Osteocyte (in vitro differentiated cells): ENCODE measurements at regions not wholly inside any gene's neighbourhood (a gene's known extent, or its start where the extent isn't known, plus 50 kb on each side); places are given as distances from the start of the nearest gene placed in this dataset.
A peak's percentile ranks its signal among the peaks of the same experiment; 100 is the strongest.

Experiments used
- DNase-seq: peaks from one replicate; pipeline ENCODE4 v3.0.0; 2021; ENCODE audit warnings: mixed read lengths; ENCODE audit not compliant: unreplicated experiment; ENCODE audit errors: extremely low spot score
- H3K27ac Mint-ChIP-seq: one replicate; pipeline ENCODE4 v1.8.0; 2021; ENCODE audit warnings: mild to moderate bottlenecking, mixed read lengths; ENCODE audit not compliant: unreplicated experiment
- H3K27me3 Mint-ChIP-seq: one replicate; pipeline ENCODE4 v1.8.0; 2021; ENCODE audit warnings: mixed read lengths; ENCODE audit not compliant: unreplicated experiment
- H3K36me3 Mint-ChIP-seq: one replicate; pipeline ENCODE4 v1.8.0; 2021; ENCODE audit warnings: mixed read lengths; ENCODE audit not compliant: unreplicated experiment
- H3K4me1 Mint-ChIP-seq: one replicate; pipeline ENCODE4 v1.8.0; 2021; ENCODE audit warnings: mixed read lengths; ENCODE audit not compliant: unreplicated experiment
- H3K4me3 Mint-ChIP-seq: one replicate; pipeline ENCODE4 v1.8.0; 2021; ENCODE audit warnings: mild to moderate bottlenecking, moderate library complexity, mixed read lengths; ENCODE audit not compliant: unreplicated experiment
- H3K9me3 Mint-ChIP-seq: one replicate; pipeline ENCODE4 v1.8.0; 2021; ENCODE audit warnings: mixed read lengths; ENCODE audit not compliant: unreplicated experiment
- CTCF ChIP-seq: fragments of 200-600 bp; sonication (generic); IDR thresholded peaks from 2 replicates; pipeline ENCODE4 v1.5.0; 2021; ENCODE audit warnings: antibody characterized with exemption, mild to moderate bottlenecking, moderate library complexity

GRCh38 chr3:175983379-175983778 is 1124.2 kb downstream of the NAALADL2 start:
- DNase-seq, result no peak
- Mint-ChIP-seq H3K27ac (peak overlapping the region; percentile 12), H3K4me3 (no peak overlapping the region), H3K4me1 (peaks cover 23% of the 10 kb centered on the region), H3K36me3 (peaks cover 6% of the 10 kb centered on the region), H3K27me3 (no peaks in the 10 kb centered on the region), H3K9me3 (peaks cover 23% of the 10 kb centered on the region)
- TF ChIP-seq CTCF, result no peak

DNA sequence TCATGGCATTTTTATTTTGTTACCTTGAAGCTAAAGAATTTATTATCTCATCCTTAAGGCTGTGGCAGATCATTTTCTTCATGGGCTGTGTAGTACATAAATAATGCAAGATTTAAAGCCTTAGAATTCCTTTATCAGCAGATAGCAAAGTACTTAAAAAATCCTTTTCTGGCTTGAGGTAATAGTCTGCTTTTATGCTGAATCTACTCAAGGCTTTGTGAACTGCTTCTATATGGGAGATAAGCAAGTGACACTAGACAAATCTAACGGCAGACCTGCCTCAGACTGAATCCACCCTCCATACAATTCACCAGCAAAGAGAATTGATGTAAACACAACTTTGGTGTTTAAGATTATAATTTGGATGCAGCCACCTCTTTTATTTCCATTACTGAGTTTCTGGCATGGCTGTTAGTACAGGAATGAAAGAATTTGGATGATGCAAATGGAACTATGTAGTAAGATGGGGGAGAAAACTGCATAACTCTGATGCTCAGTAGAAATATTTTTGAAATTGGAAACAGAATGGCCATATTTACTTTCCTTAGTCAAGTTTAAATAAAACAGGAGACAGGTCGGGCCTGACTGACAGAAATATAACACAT is 1121.5 kb downstream of the NAALADL2 start:
- no peaks in the 10 kb centered on the region for H3K27me3 Mint-ChIP-seq
- peak overlapping the region; percentile 20 for H3K27ac Mint-ChIP-seq
- no peak for DNase-seq
- no peak overlapping the region for H3K4me3 Mint-ChIP-seq
- no peaks in the 10 kb centered on the region for H3K36me3 Mint-ChIP-seq
- H3K9me3 Mint-ChIP-seq, result no peaks in the 10 kb centered on the region
- TF ChIP-seq CTCF, result no peak
- peaks cover 18% of the 10 kb centered on the region for H3K4me1 Mint-ChIP-seq

GRCh38 chr3:175977968-175978752 is 1119.0 kb downstream of the NAALADL2 start:
- H3K27ac Mint-ChIP-seq, result no peak overlapping the region
- no peak for TF ChIP-seq CTCF

GRCh38 chr3:175969456-175969855 is 1110.3 kb downstream of the NAALADL2 start:
- no peak overlapping the region for H3K27ac Mint-ChIP-seq
- H3K4me1 Mint-ChIP-seq, result no peaks in the 10 kb centered on the region
- peaks cover 24% of the 10 kb centered on the region for H3K9me3 Mint-ChIP-seq
- no peak overlapping the region for H3K4me3 Mint-ChIP-seq
- H3K27me3 Mint-ChIP-seq, result no peaks in the 10 kb centered on the region
- peaks cover 6% of the 10 kb centered on the region for H3K36me3 Mint-ChIP-seq
- no peak for TF ChIP-seq CTCF
- no peak for DNase-seq

More at GRCh38 chr3:175977968-175978752, 1119.0 kb downstream of the NAALADL2 start:
- H3K27me3 Mint-ChIP-seq, result no peaks in the 10 kb centered on the region
- H3K36me3 Mint-ChIP-seq, result no peaks in the 10 kb centered on the region
- no peaks in the 10 kb centered on the region for H3K9me3 Mint-ChIP-seq
- H3K4me1 Mint-ChIP-seq, result peaks cover 12% of the 10 kb centered on the region
- H3K4me3 Mint-ChIP-seq, result no peak overlapping the region
- DNase-seq, result no peak

DNA sequence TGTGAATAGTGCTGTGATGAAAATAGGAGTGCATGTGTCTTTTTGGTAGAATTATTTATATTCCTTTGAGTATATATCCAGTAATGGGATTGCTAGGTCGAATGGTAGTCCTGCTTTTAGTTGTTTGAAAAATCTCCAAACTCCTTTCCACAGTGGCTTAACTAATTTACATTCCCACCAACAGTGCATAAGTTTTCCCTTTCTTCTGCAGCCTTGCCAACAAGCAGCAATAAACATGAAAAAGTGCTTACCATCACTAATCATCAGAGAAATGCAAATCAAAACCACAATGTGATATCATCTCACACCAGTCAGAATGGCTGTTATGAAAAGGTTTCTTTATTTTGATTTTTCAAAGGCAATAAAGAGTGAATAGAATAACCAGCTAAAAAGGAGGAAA is 1105.9 kb downstream of the NAALADL2 start:
- no peak for DNase-seq
- Mint-ChIP-seq H3K4me3 (no peak overlapping the region), H3K27me3 (no peaks in the 10 kb centered on the region), H3K36me3 (peaks cover 6% of the 10 kb centered on the region), H3K4me1 (no peaks in the 10 kb centered on the region), H3K27ac (no peak overlapping the region), H3K9me3 (peaks cover 18% of the 10 kb centered on the region)
- TF ChIP-seq CTCF, result no peak
